SK-N-SH treated with all-trans-retinoic acid at 6 μM for 48 hours (cell line): ENCODE measurements at regions not wholly inside any gene's neighbourhood (a gene's known extent, or its start where the extent isn't known, plus 50 kb on each side); places are given as distances from the start of the nearest gene placed in this dataset.

ENCODE experiments used
- ARNTL ChIP-seq: fragments of 450-650 bp; formaldehyde crosslinking; IDR thresholded peaks from 2 replicates; pipeline ENCODE4 v1.5.0; 2020; ENCODE audit warnings: low read depth, mild to moderate bottlenecking, moderate library complexity, borderline replicate concordance
- RARB ChIP-seq: fragments of 250-450 bp; sonication (Bioruptor Pico); IDR thresholded peaks from 2 replicates; pipeline ENCODE4 v1.8.0; 2021; ENCODE audit warnings: mild to moderate bottlenecking, moderate library complexity

DNA sequence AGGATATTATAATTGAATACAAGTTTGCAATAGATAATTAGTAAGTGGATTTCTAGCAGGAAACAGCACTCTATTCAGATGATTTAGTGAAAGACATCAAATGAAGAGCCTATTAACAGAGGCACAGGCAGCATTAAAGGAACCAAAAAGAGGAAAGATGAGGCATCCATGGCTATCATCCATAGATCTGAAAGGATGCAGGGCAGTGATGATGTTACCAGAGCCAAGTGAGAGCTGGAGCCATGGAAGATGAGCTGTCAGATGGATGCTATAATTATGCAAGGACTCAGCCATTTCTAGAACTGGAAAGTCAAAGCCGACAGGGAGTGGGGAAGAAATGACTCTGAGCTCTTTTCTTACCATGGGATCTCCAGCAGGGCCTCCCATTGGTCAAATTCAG is 66.8 kb upstream of the ANKEF1 start:
- no peak for TF ChIP-seq RARB (CRISPR knock-in tag)
- no peak for TF ChIP-seq ARNTL (CRISPR knock-in tag)
